Type B pancreatic cell (in vitro differentiated cells): ENCODE measurements at regions not wholly inside any gene's neighbourhood (a gene's known extent, or its start where the extent isn't known, plus 50 kb on each side); places are given as distances from the start of the nearest gene placed in this dataset.

Source experiments
- DNase-seq: peaks from one replicate; pipeline ENCODE4 v3.0.0; 2021; ENCODE audit warnings: mixed read lengths; ENCODE audit not compliant: unreplicated experiment; ENCODE audit errors: extremely low spot score
- H3K27ac Mint-ChIP-seq: 2 replicates; pipeline ENCODE4 v1.8.0; 2021; ENCODE audit warnings: mild to moderate bottlenecking, mixed read lengths
- H3K27me3 Mint-ChIP-seq: 2 replicates; pipeline ENCODE4 v1.8.0; 2021; ENCODE audit warnings: mixed read lengths
- H3K36me3 Mint-ChIP-seq: 2 replicates; pipeline ENCODE4 v1.8.0; 2021; ENCODE audit warnings: mixed read lengths
- H3K4me1 Mint-ChIP-seq: one replicate; pipeline ENCODE4 v1.8.0; 2021; ENCODE audit warnings: mixed read lengths; ENCODE audit not compliant: unreplicated experiment
- H3K4me3 Mint-ChIP-seq: 2 replicates; pipeline ENCODE4 v1.8.0; 2021; ENCODE audit warnings: mild to moderate bottlenecking, mixed read lengths
- H3K9me3 Mint-ChIP-seq: 2 replicates; pipeline ENCODE4 v1.8.0; 2021; ENCODE audit warnings: mixed read lengths
- TF ChIP-seq, protein P1 (sequence below): fragments of 200-600 bp; sonication (generic); conservative IDR thresholded peaks from 2 replicates; pipeline ENCODE4 v1.5.0; 2021; ENCODE audit warnings: antibody characterized with exemption, mild to moderate bottlenecking

- TF ChIP-seq, protein P1, sequence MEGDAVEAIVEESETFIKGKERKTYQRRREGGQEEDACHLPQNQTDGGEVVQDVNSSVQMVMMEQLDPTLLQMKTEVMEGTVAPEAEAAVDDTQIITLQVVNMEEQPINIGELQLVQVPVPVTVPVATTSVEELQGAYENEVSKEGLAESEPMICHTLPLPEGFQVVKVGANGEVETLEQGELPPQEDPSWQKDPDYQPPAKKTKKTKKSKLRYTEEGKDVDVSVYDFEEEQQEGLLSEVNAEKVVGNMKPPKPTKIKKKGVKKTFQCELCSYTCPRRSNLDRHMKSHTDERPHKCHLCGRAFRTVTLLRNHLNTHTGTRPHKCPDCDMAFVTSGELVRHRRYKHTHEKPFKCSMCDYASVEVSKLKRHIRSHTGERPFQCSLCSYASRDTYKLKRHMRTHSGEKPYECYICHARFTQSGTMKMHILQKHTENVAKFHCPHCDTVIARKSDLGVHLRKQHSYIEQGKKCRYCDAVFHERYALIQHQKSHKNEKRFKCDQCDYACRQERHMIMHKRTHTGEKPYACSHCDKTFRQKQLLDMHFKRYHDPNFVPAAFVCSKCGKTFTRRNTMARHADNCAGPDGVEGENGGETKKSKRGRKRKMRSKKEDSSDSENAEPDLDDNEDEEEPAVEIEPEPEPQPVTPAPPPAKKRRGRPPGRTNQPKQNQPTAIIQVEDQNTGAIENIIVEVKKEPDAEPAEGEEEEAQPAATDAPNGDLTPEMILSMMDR = no peak
- no peaks in the 10 kb centered on the region for H3K4me1 Mint-ChIP-seq
- no peaks in the 10 kb centered on the region for H3K27me3 Mint-ChIP-seq
- DNase-seq = no peak
- no peak overlapping the region for H3K4me3 Mint-ChIP-seq
- H3K27ac Mint-ChIP-seq = no peak overlapping the region
- H3K36me3 Mint-ChIP-seq = no peaks in the 10 kb centered on the region
- H3K9me3 Mint-ChIP-seq = no peaks in the 10 kb centered on the region
Observed at GRCh38 chr4:46649390-46649789, 259.5 kb upstream of the GABRA2 start.

DNA sequence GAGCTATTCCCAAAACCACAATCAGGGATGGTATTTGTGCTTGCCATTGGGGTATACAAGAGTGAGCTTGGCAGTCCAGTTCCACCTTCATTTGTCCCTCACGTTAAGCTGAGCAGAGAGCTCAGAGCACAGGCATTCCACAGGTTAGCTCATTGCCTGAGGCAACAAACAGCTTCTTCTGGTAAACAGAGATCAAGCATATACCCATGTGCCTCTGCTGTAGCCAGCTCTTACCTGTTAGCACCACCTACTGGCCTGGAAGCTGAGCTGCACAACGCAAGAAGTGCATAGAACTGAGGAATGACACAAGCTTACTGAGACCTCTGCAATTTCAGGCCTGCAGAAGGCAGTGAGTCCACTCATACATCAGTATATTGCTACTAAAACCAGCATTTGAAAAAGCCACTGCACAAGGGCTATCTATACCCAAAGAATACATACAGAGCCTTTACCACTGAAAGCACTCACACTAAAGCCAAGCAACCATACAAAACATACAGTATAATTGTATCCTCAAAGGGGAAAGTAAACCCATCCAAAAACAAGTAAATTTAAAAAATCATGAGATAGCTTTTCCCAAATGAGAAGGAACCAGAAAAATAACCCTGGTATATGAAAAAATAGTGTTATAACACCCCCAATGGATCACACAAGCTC is 258.3 kb upstream of the GABRA2 start:
- TF ChIP-seq, protein P1 = peak; percentile 75
- no peak overlapping the region for H3K4me3 Mint-ChIP-seq
- no peaks in the 10 kb centered on the region for H3K27me3 Mint-ChIP-seq
- DNase-seq = no peak
- no peaks in the 10 kb centered on the region for H3K9me3 Mint-ChIP-seq
- H3K4me1 Mint-ChIP-seq = no peaks in the 10 kb centered on the region
- H3K36me3 Mint-ChIP-seq = no peaks in the 10 kb centered on the region
- no peak overlapping the region for H3K27ac Mint-ChIP-seq

GRCh38 chr4:46645126-46645525 is 255.2 kb upstream of the GABRA2 start:
- Mint-ChIP-seq H3K27me3 (no peaks in the 10 kb centered on the region), H3K4me1 (no peaks in the 10 kb centered on the region), H3K27ac (no peak overlapping the region), H3K36me3 (no peaks in the 10 kb centered on the region), H3K4me3 (no peak overlapping the region), H3K9me3 (no peaks in the 10 kb centered on the region)
- DNase-seq = no peak
- TF ChIP-seq, protein P1 = no peak
